Epithelial cell of proximal tubule (primary cell): ENCODE measurements at regions not wholly inside any gene's neighbourhood (a gene's known extent, or its start where the extent isn't known, plus 50 kb on each side); places are given as distances from the start of the nearest gene placed in this dataset.

Experiments used
- DNase-seq: peaks from one replicate; pipeline ENCODE4 v3.0.0-alpha.2; 2011; ENCODE audit warnings: low read depth
- H3K4me3 ChIP-seq: 2 replicates; pipeline ENCODE4 v1.5.1; 2011; ENCODE audit warnings: low read depth, mild to moderate bottlenecking, low read length
- TF ChIP-seq, protein P1 (sequence below): conservative IDR thresholded peaks from 2 replicates; pipeline ENCODE4 v1.5.1; 2012; ENCODE audit warnings: low read depth, mild to moderate bottlenecking, low read length

DNA sequence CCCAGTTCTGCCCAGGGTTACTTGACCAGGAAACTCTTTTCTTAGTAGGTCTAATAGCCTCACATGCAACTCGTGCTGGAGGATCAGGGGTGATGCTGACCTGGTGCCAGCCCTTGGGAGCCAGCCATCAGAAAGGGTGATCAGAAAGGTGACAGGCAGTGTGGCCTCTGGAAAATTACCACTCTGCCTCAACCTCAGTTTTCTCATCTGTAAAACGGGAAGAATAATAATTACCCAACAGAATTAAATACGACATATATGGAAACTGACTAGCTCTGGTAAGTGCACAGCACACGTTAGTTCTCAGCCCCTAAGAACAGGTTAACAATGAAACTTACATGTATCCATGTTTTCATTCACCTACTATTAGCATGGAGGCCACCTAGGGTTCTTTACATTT, 157.6 kb downstream of the EN1 start:
- DNase-seq, result no peak
- TF ChIP-seq, protein P1, sequence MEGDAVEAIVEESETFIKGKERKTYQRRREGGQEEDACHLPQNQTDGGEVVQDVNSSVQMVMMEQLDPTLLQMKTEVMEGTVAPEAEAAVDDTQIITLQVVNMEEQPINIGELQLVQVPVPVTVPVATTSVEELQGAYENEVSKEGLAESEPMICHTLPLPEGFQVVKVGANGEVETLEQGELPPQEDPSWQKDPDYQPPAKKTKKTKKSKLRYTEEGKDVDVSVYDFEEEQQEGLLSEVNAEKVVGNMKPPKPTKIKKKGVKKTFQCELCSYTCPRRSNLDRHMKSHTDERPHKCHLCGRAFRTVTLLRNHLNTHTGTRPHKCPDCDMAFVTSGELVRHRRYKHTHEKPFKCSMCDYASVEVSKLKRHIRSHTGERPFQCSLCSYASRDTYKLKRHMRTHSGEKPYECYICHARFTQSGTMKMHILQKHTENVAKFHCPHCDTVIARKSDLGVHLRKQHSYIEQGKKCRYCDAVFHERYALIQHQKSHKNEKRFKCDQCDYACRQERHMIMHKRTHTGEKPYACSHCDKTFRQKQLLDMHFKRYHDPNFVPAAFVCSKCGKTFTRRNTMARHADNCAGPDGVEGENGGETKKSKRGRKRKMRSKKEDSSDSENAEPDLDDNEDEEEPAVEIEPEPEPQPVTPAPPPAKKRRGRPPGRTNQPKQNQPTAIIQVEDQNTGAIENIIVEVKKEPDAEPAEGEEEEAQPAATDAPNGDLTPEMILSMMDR, result no peak

DNA sequence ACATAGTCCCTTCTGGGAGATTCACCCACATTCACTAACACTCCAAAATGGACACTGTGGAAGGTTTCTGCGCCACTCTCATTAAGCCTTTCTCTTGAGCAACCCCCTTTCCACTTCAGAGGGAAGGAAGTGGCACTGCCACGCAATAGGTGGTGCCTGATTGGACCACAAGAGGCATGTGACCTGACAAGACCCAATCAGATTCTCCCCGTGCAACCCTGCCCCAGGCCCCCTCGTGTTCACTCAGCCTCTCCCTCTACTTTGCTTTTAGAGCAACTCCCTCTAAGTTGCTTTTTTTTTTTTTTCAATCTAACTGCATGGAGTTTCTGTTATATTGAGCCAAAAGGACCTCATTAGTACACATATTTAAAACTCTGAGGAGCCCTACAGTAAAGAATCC, 158.0 kb downstream of the EN1 start:
- DNase-seq, result no peak
- TF ChIP-seq, protein P1, result no peak
- no peak overlapping the region for H3K4me3 ChIP-seq

More for the DNA sequence above, 157.6 kb downstream of the EN1 start:
- H3K4me3 ChIP-seq, result no peak overlapping the region

DNA sequence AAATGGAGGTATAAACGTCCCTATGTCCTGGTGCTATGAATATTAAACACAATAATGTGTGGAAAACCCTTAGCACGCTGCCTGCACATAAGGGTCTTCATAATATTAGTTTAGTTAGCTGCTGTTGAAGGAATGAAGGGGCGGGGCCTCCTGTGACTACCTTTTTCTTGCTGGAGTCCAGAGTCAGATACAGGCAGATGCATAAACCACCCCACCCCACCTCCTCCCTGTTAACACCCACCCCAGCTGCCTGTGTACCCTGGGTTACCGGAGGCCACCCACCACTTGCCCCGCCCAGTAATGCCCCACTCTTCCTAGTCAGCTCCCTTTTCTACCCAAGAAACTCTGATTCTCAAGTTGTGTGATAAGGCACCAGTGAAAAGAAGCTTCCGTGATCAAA, 158.4 kb downstream of the EN1 start:
- DNase-seq, result no peak
- H3K4me3 ChIP-seq, result no peak overlapping the region
- TF ChIP-seq, protein P1, result no peak

DNA sequence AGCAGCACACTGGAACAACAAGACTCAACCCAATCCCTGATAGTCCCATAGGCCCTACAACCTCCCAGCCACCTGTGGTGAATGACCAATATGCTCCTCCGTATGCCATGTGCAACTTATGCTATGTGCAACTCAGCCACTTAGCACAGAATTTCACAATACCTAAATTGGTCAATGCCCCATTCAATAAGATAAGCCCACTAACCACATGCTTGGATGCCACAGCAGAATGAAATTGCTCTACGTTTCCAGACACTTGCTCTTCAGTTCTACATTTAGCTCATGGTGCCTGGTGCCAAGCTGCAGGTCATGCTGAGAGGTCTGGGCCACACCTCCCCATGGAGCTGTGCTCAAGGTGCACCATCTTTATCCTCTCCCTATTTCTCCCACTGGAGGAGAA, 159.8 kb downstream of the EN1 start:
- no peak for DNase-seq
- TF ChIP-seq, protein P1, result no peak
- no peak overlapping the region for H3K4me3 ChIP-seq

DNA sequence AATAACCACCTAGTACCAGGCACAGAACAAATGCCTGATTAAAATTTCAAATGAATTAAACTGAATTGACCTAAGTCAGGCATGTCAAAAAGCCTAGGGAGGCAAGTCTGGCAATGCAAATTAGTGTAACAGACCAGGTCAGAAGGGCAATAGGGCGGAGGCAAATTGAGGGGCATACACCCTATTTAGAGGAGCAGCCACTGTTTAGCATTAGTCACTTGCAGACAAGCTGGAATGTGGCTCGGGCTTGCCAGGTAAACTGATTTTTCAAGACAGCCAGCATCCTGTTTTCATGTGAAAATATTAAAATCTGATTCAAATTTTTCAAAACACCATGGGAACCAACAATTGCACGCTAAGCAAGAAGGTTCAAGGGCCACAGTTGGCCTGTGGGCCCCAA, 160.3 kb downstream of the EN1 start:
- H3K4me3 ChIP-seq, result no peak overlapping the region
- no peak for DNase-seq
- TF ChIP-seq, protein P1, result no peak

DNA sequence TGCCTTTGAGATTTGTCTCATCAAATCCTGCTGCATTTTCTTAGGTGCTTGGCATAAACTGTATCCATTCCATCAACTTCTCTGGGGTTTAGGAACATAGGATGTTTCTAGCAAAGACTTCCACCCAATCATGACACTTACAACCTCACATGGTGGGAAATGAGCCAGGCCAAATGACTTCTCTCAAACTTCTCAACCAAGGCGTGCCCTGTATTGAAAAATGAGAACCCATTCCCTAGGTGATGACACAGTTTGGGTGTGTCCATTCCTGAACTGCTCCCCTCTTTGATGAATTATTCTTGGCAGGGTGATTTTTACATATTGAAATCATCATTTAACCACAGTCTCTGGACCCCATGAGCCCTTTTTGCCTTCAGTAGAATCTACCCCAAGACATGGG, 161.1 kb downstream of the EN1 start:
- TF ChIP-seq, protein P1, result no peak
- no peak for DNase-seq

DNA sequence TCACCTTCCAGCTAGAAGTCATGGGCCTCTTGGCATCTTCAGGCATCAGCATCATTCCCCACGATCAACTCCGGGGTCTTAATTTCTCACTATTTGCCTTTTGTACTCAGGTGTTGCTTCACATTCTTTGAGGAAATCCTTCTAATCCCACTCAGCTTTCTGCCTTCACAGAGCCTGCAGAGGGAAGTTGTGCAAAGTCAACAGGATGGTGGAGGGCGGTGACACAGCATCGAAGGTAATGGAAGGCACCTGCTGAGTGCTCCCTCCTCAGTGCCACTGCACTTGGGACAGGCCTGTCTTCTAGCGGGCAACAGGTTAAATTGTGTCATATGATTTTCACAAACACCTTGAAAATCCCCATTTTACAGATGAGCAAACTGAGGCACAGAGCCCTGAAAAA, 164.0 kb downstream of the EN1 start:
- H3K4me3 ChIP-seq, result no peak overlapping the region
- no peak for DNase-seq
- TF ChIP-seq, protein P1, result no peak

More for the DNA sequence above, 161.1 kb downstream of the EN1 start:
- H3K4me3 ChIP-seq, result no peak overlapping the region
